ENCODE measurements at regions not wholly inside any gene's neighbourhood (a gene's known extent, or its start where the extent isn't known, plus 50 kb on each side); places are given as distances from the start of the nearest gene placed in this dataset.

DNA sequence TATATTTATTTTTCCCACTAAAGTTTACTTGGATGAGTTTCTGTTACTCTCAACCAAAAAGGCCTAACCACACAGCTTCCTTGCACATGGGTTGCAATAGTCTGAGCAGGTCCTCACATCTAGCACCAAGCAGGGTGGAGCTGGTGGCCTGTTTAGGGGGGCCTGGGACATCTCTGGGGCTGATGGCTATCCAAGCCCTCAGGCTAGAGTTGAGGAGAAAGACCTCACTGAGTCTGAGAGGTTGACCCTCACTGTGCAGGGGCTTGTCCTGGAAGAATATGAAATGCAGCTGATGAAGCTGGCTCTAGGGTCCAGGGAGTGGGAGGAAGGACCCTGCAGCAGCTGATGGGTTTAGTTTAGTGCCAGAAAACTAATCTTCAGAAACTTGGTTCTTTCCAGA is 217.1 kb upstream of the MVB12B start:
- TF ChIP-seq, protein P1, sequence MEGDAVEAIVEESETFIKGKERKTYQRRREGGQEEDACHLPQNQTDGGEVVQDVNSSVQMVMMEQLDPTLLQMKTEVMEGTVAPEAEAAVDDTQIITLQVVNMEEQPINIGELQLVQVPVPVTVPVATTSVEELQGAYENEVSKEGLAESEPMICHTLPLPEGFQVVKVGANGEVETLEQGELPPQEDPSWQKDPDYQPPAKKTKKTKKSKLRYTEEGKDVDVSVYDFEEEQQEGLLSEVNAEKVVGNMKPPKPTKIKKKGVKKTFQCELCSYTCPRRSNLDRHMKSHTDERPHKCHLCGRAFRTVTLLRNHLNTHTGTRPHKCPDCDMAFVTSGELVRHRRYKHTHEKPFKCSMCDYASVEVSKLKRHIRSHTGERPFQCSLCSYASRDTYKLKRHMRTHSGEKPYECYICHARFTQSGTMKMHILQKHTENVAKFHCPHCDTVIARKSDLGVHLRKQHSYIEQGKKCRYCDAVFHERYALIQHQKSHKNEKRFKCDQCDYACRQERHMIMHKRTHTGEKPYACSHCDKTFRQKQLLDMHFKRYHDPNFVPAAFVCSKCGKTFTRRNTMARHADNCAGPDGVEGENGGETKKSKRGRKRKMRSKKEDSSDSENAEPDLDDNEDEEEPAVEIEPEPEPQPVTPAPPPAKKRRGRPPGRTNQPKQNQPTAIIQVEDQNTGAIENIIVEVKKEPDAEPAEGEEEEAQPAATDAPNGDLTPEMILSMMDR (IDR thresholded peaks at IDR 0.05; ENCODE audit: low read depth, low read length), result no peak
- in situ Hi-C loops (cut with HindIII; ENCODE audit: low sequenced_read_pairs), result no loop called here
- DNase-seq (ENCODE audit: low read depth, low spot score), result no peak
- no peak overlapping the region for H3K4me3 ChIP-seq (ENCODE audit: low read depth, low read length)

DNA sequence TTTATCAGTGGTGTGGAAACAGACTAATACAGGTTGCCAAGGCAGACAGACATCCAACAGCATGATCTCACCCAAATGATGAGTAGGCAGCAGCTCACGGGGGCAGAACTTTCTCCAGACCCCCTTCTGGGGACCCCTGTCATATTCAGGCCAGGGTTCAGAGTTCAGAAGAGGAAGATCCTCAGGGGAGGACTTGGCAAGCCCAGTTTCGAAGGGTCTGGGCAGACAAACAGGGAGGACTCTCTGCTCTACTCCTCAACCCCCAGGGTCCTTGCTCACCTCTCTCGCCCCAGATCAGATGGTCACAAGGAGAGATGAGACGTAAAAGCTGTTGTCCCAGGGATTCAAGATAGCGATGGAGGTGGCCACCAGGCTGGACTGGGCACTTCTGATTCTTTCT is 215.1 kb upstream of the MVB12B start:
- no peak overlapping the region for H3K4me3 ChIP-seq (ENCODE audit: low read depth, low read length)
- TF ChIP-seq, protein P1 (IDR thresholded peaks at IDR 0.05; ENCODE audit: low read depth, low read length), result no peak

GRCh38 chr9:126112135-126112720 is 214.4 kb upstream of the MVB12B start:
- in situ Hi-C loops (cut with HindIII; ENCODE audit: low sequenced_read_pairs), result no loop called here
- H3K4me3 ChIP-seq (ENCODE audit: low read depth, low read length), result no peak overlapping the region
- no peak for DNase-seq (ENCODE audit: low read depth, low spot score)
- TF ChIP-seq, protein P1 (IDR thresholded peaks at IDR 0.05; ENCODE audit: low read depth, low read length), result no peak

More for the DNA sequence above, 215.1 kb upstream of the MVB12B start:
- in situ Hi-C loops (cut with HindIII; ENCODE audit: low sequenced_read_pairs), result no loop called here
- DNase-seq (ENCODE audit: low read depth, low spot score), result no peak

DNA sequence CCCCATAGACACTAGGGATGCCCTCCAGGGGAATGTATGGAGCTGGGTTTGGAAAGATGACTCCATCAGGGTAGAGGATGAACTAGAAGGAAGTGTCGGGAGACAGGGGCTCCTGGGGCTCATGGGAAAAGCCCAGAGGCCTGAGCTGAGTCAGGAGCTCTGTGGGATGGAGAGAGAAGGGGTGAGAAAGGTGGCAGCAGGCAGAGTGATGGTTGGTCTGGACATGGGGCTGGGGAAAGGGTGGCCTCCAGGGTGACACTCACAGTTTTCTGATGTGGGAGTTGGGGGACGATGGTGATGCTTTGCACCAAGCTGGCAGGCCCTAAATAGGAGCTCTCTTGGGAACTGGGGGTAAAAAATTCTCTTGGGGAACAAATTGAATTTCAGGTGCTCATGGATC is 213.5 kb upstream of the MVB12B start:
- in situ Hi-C loops (cut with HindIII; ENCODE audit: low sequenced_read_pairs), result no loop called here
- H3K4me3 ChIP-seq (ENCODE audit: low read depth, low read length), result no peak overlapping the region
- DNase-seq (ENCODE audit: low read depth, low spot score), result no peak
- TF ChIP-seq, protein P1 (IDR thresholded peaks at IDR 0.05; ENCODE audit: low read depth, low read length), result no peak

GRCh38 chr9:126113756-126114408 is 212.7 kb upstream of the MVB12B start:
- TF ChIP-seq, protein P1 (IDR thresholded peaks at IDR 0.05; ENCODE audit: low read depth, low read length), result no peak
- in situ Hi-C loops (cut with HindIII; ENCODE audit: low sequenced_read_pairs), result no loop called here
- no peak for DNase-seq (ENCODE audit: low read depth, low spot score)
- H3K4me3 ChIP-seq (ENCODE audit: low read depth, low read length), result no peak overlapping the region

GRCh38 chr9:126114409-126114760 is 212.2 kb upstream of the MVB12B start:
- in situ Hi-C loops (cut with HindIII; ENCODE audit: low sequenced_read_pairs), result no loop called here
- TF ChIP-seq, protein P1 (IDR thresholded peaks at IDR 0.05; ENCODE audit: low read depth, low read length), result no peak
- H3K4me3 ChIP-seq (ENCODE audit: low read depth, low read length), result no peak overlapping the region
- no peak for DNase-seq (ENCODE audit: low read depth, low spot score)

Measured in astrocyte of the spinal cord (primary cell).